HG02938 (cell line): ENCODE measurements at regions not wholly inside any gene's neighbourhood (a gene's known extent, or its start where the extent isn't known, plus 50 kb on each side); places are given as distances from the start of the nearest gene placed in this dataset.
"Not testable (repeated sequence)": the region's sequence is repeated elsewhere in the genome, so short reads cannot be mapped to it uniquely, and the experiment has no call there.

Source experiments
- ATAC-seq: cut with Tn5 transposase; IDR thresholded peaks from one replicate; pipeline ENCODE4 v1.9.1; 2021; ENCODE audit warnings: mild to moderate bottlenecking, moderate library complexity; ENCODE audit not compliant: unreplicated experiment

GRCh38 chr3:24683090-24683489 lies 188.4 kb upstream of the THRB start:
- no peak for ATAC-seq

DNA sequence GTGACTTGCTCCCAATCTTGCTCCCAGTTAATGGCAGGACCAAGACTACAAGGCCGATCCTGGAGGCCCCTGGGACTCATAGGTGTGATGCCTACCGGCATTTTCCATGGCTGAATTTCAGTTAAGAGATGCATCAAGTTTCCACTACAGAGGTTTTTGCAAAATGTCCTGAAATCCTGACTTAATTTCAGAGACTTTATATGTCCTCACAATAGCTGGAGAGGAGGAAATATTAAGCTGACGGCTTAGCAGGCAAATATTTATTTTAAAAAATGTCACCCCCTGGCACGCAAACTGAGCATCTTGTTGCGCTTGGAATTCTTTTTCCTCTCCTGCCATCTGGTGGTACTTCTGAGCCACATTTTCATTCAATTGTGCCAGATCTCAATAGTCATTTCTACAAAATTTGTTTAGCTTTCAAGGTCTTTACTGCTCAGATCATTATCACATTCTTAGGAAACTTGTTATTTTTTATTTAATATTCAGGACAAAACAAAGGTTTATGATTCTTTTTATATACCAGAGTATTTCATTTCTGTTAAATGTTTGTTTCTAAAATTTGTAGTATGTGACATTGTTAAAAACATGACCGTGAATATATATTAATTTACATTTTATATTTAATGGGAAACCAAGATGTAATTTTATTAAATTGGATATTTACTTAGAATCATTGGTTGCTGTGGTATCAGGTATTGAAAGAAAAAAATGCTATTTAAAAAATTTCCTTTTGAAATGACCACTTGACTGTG lies 189.2 kb upstream of the THRB start:
- no peak for ATAC-seq

DNA sequence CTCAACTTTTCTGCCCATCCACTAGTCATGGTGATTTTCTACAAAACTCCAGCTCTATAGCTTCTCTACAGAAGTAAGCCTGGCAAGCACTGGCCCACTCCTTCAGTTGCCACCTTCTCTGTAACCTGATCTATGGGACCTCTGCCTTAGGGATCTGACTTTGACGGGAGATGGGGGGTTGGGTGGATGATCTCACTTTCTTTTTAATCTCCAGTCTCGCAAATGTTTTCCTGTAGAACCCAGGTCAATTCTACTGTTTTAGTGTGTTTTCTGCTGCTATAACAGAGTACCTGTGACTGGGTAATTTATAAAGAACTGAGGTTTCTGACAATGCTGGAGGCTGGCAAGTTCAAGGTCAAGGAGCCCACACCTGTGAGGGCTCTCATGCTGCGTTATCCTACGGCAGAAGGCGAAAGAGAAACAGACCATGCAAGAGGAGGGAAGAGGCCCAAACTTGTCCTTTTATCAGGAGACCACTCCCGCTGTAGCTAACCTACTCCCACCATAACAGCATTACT lies 189.9 kb upstream of the THRB start:
- no peak for ATAC-seq

GRCh38 chr3:24686808-24687207 lies 192.2 kb upstream of the THRB start:
- ATAC-seq: no peak

- no peak for ATAC-seq
Observed at GRCh38 chr3:24687671-24688070, 193.0 kb upstream of the THRB start.

- no peak for ATAC-seq
Observed at GRCh38 chr3:24688446-24689148, 193.9 kb upstream of the THRB start.

DNA sequence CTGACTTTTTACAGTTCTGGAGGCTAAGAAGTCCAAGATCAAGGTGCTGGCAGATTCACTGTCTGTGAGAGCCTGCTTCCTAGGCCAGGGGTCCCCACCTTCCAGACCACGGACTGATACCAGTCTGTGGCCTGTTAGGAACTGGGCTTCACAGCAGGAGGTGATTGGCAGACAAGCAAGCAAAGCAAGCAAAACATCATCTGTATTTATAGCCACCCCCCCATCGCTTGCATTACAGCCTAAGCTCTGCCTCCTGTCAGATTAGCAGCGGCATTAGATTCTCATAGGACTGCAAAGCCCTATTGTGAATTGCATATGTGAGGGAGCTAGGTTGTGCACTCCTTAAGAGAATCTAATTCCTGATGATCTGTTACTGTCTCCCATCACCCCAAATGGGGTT lies 194.7 kb upstream of the THRB start:
- ATAC-seq: no peak

GRCh38 chr3:24690777-24691176 lies 196.1 kb upstream of the THRB start:
- no peak for ATAC-seq

DNA sequence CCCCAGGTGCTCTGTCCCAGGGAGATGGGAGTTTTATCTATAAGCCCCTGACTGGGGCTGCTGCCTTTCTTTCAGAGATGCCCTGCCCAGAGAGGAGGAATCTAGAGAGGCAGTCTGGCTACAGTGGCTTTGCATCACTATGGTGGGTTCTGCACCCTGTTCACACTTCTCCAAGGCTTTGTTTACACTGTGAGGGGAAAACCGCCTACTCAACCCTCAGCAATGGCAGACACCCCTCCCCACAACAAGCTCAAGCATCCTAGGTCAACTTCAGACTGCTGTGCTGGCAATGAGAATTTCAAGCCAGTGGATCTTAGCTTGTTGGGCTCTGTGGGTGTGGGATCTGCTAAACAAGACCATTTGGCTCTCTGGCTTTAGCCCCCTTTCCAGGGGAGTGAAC lies 204.4 kb upstream of the THRB start:
- ATAC-seq: not testable (repeated sequence)

DNA sequence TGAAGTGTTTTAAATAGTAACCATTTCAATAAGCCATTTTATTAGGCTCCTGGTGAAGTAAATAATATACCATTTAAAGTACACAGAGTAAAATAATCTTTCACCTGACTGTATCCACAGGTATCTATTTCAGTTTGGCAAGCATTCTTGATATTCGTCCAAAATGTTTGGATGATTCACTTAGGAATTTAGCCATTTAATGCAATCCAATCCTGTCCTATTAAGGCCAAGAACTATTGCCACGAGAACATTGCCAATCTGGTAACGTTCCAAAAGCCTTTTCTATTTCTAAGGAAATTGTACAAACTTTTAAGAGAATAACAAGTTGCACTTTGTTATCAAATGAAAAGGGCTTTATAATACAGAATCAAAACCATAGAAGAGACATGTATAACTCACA lies 209.8 kb upstream of the THRB start:
- ATAC-seq: no peak

DNA sequence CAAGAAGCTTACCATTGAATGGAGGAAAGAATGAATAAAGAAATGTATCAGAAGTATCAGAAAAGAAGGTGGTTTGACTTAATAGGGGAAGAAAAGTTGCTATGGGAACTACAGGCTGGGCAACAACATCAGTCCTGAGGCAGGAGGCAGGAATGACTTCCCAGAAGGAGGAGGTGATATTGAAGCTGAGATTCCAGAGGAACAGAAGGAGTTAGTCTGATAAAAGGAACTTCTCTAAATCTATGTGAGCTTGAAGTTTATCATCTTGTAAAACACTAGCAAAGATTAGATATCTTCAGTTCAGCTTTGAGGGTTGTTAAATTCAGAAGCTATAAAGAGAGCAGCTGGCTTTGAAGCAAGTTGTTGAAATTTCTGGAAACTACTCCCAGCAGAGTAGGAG lies 213.3 kb upstream of the THRB start:
- ATAC-seq: no peak

GRCh38 chr3:24709956-24710355 lies 215.3 kb upstream of the THRB start:
- no peak for ATAC-seq

DNA sequence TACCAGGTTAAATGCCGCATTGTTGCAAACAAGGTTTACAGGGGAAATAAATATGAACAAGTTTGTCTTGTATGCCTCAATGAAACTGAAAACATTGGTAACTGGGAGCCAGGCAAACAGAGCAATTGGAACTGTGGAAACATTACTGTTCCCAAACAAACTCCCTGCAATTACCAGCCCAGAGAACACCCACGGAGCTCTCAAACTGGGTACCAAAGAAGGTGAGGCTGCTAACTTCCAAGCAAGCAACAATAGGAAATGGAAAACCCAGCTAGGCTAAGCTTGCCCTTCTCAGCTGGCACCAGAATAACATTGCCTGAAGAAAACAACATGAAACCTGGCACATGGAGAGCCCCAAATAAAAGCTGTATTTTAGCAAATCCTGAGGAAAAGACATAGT lies 218.9 kb upstream of the THRB start:
- no peak for ATAC-seq

GRCh38 chr3:24714436-24714835 lies 219.8 kb upstream of the THRB start:
- no peak for ATAC-seq

GRCh38 chr3:24715171-24715792 lies 220.6 kb upstream of the THRB start:
- ATAC-seq: no peak

DNA sequence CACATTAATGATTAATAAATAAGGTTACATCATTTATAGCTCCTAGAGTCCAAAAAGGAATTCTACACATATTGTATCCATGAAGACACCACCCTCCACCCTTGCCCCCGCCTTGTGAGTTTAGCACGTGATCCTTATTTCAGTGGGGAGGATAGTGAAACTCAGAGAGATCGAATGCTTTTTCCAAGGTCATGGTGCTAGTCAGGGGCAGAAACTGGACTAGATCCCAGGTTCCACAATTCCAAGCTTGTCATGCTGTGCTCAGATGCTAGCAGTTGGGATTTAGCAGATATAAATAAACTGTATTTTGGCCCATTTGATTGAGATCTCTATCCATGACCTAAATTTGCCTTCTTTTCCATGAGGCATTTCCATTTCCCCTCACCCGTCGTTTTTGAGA lies 227.4 kb upstream of the THRB start:
- no peak for ATAC-seq

GRCh38 chr3:24725514-24726255 lies 231.0 kb upstream of the THRB start:
- no peak for ATAC-seq

DNA sequence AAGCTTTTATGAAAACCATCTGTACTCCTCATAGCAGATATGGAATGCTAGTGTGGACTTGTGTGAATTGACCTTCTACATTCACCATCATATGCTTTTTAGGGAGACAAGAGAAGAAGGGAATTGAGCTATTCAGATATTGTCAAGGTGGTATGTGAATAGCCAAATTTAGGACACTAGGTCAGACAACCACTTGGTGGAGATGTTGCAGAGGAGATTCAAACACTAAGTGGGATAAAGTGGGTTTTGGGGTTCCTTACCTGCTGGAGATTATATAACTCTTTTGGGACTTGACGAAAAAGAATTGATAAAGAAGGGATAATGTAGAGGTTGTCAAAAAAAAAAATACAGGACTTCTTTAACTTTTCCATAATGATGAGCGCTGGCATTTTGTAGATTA lies 231.8 kb upstream of the THRB start:
- no peak for ATAC-seq

- no peak for ATAC-seq
Observed at GRCh38 chr3:24730173-24730572, 235.5 kb upstream of the THRB start.

DNA sequence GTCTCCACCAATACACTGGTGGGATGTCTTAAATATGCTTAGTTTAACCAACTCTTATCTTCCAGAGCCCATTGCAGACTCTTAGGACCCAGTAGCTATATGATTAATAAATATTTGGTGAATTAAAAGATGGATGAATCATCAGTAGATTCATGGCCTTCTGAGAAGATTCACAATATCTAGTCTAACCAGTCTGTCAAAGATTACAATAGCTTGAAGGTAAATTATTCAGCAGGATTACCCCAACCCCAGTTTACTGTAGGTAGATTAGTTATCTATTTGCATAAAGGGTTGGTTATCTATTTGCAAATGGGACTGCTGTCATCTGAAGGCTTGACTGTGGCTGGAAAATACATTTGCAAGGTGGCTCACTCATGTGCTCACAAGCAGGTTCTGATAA lies 239.4 kb upstream of the THRB start:
- no peak for ATAC-seq

- ATAC-seq: no peak
Observed at GRCh38 chr3:24736701-24737100, 242.1 kb upstream of the THRB start.
